MV-4-11 (cell line): ENCODE measurements at regions not wholly inside any gene's neighbourhood (a gene's known extent, or its start where the extent isn't known, plus 50 kb on each side); places are given as distances from the start of the nearest gene placed in this dataset.
"Not testable (repeated sequence)": the region's sequence is repeated elsewhere in the genome, so short reads cannot be mapped to it uniquely, and the experiment has no call there.

Experiments
- DNase-seq: peaks from one replicate; lab custom pipeline; 2025; lab: John Stamatoyannopoulos, UW

DNA sequence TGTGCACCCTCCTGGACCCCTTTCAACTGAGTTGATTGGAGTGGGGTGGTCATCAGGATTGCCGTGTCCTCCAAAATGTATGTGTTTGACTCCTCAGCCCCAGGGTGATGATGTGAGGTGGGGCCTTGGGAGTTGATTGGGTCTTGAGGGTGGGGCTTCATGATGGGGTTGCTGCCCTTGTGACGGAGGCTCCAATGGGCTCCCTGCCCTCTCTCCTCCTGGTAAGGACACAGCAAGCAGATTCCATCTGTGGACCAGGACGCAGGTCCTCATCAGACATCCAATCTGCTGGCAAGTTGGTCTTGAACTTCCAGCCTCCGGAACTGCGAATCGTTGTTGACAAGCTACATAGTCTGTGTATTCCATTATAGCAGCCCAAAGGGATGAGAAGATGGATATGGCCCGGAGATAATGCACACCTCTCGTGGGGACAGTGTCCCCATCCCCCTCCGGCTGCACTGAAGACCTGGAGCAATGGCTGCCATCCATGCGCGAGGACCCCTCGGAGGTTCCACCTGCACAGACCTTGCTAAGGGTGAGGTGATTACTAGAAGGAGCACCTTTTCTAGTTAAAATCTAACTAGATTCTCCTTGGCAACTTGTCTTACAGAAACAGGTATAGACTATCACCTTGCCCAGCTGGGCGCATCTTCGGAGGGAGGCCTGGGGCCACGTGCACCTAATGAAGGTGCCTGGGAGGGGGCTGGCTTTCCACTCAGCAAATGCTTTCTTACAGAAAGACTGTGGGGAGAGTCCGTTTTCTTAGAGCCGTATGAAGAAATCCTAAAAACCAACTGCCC, 75.7 kb upstream of the IRX4 start:
- DNase-seq: no peak

DNA sequence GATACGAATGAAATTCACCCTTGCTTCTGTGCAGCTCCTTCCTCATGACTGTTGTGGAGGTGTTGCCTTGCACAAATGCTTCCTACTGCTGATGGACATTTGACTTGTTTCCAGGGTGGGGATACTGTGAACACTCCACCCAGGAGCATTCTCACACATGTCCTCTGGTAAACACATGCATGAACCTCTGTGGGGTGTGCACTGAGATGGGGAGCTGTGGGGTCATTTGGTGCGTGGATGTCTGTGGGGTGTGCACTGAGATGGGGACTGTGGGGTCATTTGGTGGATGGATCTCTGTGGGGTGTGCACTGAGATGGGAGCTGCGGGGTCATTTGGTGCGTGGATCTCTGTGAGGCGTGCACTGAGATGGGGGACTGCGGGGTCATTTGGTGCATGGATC, 72.9 kb upstream of the IRX4 start:
- no peak for DNase-seq

DNA sequence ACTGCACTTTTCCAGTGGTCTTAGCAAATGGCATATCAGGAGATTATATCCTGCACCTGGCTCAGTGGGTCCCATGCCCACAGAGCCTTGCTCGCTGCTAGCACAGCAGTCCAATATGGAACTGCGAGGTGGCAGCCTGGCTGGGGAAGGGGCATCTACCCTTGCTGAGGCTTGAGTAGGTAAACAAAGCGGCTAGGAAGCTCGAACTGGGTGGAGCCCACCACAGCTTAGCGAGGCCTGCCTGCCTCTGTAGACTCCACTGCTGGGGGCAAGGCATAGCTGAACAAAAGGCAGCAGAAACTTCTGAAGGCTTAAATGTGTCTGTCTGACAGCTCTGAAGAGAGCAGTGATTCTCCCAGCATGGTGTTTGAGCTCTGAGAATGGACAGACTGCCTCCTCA, 71.0 kb upstream of the IRX4 start:
- not testable (repeated sequence) for DNase-seq

DNA sequence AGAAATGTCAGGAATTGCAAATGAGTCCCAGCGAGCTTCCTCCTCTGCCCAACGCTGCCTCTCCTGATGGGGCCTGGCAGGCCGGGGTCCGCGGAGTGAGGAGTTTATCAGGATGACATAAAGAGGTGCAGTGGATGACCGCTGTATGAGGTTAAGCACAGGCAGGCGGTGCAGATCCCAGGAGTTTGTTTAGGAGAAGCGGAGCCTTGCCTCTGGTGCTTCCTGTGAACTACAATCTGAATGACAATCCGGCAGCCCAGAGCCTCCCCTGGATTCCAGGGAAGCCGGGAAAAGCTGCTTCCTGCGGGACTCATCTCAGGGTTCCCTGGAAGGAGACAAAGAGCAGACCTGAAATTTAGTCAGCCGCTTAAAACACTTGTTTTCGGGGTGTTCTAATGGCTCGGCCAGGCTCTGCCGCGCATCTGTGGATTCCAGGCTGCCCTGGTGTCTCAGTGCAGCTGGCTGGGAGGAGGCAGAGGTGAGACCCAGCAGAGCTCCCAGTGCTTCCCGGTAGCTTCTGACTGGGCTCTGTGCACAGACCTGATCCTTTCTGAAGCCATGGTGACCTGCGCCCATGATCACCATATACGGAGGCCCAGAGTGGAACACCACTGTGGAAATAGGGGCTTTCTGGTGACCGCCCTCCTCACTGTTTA, 69.8 kb upstream of the IRX4 start:
- DNase-seq: no peak

DNA sequence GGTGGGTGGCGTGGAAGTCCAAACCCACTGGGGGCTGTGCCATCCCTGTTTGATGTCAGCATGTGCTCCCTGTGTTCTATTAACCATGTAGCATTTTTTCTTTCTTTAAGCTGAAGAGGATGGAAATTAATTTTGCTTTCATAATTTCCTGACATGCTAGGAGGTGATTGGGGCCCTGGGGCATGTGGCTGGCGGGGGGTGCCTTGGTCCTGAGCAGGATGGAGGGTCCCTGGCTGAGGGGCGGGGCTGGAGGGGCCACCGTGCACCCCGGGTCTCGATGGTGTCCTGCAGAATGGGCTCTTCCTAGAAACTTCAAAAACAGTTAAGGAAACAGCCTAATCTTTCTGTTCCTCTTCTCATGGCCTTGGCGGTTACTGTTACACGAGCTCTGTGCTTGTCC, 69.3 kb upstream of the IRX4 start:
- DNase-seq: peak; percentile 41

DNA sequence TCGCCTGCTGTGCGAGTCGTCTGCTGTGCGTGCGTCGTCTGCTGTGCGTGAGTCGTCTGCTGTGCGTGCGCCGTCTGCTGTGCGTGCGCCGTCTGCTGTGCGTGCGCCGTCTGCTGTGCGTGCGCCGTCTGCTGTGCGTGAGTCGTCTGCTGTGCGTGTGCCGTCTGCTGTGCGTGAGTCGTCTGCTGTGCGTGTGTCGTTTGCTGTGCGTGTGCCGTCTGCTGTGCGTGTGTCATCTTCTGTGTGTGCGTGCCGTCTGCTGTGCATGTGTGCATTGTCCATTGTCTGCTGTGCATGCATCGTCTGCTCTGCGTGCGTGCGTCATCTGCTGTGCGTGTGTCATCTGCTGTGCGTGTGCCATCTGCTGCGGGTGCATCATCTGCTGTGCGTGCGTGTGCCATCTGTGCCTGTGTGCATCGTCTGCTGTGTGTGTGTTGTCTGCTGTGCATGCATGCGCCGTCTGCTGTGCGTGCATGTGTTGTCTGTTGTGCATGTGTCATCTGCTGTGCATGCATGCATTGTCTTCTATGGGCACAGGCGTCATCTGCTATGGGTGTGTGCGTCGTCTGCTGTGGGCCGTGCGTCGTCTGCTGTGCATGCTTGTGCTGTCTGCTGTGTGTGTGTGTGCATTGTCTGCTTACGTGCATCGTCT, 68.6 kb upstream of the IRX4 start:
- DNase-seq: no peak

DNA sequence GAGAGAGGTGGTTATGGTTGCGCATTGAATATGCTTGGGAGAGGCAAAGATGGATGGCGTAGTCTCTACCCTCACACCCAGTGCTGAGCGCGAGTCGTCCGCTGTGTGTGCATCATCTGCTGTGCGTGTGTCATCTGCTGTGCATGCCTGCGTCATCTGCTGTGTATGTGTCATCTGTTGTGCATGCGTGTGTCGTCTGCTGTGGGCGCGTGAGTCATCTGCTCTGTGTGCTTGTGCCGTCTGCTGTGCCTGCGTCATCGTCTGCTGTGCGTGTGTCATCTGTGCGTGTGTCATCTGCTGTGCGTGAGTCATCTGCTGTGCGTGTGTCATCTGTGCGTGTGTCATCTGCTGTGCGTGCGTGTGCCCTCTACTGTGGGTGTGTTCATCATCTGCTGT, 68.0 kb upstream of the IRX4 start:
- DNase-seq: no peak

DNA sequence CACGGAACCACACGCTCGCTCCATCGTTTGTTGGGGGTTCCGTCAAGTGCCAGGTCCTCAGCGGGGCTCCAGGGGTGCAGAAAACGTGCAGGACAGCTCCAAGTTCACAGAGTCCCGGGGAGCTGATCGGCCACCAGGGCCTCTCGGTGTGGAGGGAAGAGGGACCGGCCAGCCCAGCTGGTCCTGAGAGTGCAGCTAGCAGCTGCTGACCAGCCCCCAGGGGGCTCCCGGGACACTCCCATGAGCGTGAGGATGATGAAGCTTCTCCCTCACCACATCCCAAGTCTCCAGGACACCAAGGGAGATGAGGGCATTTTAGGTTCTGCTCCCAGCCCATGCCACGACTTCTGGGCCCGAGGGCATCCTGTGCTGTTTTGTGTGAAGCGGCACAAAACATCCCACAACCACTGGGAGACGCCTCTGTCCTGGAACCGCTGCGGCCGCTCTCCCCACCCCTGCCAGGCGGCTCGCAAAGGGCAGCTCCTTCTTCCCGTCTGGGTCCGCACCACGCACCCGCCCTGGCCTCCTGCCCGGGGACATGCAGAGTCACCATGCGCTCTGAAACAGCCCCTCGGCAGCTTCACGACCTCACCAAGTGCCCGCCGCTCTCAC, 67.5 kb upstream of the IRX4 start:
- no peak for DNase-seq

DNA sequence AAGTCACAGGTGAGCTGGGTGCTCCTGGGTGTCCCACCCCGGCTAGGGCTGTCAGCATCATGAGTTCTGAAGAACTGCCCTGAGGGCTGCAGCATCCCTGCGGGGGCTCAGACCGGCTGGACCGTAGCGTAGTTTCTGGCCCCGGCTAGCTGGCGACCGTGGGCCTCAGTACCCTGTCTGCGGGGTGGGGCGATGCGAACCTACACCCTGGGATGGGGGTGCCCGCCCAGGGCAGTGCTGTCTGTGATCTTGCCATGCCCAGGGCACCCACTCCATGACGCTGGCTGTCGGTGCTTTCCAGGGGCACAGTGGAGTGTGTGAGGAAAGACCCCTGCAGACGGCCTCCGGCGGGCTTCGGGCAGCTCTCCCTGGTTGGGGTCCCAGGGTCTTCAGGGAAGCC, 66.5 kb upstream of the IRX4 start:
- no peak for DNase-seq

DNA sequence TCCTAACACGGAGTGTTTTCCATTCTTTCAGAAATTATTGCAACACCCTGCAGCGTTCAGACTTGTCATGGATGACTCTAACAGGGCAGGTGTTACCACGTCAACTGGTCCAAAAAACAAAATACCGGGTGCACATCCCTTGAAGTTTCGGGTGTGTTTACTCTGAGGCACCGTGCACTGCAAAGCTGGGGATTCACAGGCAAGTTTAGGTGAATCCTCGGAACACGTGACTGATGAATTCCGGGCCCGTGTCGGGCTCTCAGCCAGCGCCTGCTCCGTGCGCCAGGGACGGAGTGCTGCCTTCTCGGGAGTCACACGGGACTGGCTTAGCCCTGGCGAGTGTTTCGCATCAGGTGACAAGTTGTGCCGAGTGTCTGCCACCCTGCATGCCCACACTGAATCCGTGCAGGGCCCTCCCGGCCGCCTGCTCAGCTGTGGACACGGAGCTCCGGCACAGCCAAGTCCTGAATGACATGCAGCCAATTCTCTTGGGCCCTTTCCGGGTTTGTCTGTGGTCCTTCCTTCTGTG, 66.0 kb upstream of the IRX4 start:
- no peak for DNase-seq

DNA sequence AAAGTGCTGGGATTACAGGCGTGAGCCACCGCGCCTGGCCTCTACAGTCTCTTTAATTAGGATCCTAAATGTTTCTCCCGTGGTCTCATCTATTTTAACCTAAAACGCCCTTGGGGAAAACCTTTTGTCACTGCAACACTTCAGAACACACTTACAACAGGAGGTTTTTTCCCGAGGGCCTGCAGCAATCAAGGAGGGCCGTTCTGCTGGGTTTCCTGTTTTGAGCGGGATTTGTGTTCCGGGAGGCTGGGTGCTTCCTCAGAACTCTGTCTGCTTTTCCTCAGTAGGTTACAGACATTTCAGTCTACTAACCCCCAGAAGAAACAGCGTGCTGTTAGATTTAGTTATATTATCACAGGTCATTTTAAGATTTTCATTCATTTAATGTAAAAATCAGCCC, 65.4 kb upstream of the IRX4 start:
- no peak for DNase-seq

DNA sequence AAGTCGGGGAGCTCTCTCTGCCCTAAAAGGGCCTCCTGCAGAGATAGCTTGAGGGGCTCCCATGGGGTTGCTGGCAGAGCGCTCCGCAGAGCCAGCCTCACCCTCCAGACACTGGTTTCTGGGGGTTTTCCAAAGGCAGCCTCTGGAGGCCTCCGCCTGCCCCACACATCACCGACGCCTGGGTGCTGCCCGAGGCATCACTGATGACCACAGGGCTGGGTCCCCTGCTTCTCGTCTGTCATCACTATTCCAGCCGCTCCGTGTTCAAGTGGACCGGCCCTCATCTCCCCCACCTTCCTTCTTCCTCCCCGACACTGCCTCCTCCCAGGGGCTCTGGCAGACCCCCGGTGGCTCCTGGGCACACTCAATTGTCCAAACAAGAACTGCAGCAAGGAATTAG, 64.1 kb upstream of the IRX4 start:
- DNase-seq: no peak

DNA sequence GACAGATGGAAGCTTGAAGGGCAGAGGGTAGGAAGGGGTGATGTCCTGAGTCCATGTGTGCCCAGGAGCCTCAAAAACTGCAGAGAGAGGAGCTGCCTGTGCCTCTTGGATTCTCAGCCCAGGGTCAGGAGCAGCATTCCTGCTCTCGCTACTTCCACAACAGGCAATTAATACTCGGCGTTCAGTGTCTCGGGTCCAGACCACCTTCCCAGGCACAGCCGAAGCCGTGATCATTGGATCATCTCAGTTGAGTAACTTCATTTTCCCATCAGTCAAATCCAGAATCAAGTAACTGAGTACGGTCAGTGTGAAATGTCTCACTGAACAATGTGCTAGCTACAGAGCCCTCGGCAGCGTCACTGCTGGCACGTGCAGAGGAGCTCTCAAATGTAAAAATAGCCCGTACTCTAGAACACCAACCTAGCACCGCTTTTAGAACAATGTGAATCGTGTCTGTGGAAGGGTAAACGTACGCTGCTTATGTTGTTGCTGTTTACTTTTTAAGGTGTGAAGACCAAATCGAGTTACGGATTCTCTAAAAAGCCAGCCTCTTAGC, 63.5 kb upstream of the IRX4 start:
- no peak for DNase-seq

DNA sequence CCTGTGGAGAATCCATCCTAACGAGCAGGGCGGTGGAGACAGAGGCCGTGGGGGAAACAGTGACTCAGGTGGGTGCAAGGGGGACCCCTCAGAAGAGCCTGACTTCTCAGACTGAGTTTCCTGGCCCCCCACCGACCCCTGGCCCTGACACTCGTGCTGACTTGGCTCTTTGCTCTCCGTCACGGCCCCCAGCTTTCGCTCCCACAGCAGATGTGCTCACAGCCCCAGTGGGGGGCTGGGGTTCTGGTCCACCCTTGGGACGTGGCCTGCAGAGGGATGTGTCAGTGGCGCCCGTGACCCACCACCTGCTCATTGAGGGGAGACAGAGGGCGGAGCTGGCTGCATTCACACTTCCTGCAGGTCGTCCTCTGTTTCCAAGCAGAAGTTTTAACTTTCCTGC, 62.9 kb upstream of the IRX4 start:
- no peak for DNase-seq

DNA sequence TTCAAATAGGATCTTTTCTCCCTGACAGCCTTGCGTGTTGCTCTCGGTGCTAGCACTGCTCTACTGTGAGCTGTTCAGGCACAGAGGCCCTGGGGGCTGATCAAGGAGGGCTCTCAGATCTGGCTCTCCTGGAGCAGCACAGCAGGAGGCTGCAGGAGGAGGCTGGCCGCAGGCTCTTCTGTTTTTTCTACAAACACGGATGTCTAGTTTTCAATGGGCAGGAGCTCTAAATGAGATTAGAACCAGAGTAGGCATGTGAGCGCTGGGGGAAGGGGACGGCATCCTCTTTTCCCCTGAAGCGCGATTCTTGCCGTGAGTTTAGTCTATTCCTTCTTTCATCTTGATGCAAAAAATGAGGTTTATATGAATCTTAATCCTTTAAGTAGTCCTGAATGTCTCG, 61.7 kb upstream of the IRX4 start:
- no peak for DNase-seq

DNA sequence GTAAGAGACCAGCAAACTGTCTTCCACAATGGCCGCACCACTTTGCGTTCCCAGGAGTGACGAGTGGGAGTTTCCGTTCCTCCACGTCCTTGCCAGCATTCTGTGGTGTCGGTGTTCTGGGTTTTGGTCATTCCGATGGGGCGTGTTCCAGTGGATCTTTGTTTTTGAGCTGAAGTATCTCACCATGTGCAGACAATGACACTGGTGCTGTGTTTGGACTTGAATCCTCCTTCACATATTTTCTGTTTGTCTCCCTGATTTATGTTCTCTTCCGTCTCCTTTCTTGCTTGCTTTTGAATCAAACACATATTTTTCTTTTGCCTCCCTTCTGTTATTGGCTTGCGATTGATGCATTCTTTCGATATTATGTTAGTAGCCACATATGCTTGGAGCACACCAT, 60.8 kb upstream of the IRX4 start:
- no peak for DNase-seq

DNA sequence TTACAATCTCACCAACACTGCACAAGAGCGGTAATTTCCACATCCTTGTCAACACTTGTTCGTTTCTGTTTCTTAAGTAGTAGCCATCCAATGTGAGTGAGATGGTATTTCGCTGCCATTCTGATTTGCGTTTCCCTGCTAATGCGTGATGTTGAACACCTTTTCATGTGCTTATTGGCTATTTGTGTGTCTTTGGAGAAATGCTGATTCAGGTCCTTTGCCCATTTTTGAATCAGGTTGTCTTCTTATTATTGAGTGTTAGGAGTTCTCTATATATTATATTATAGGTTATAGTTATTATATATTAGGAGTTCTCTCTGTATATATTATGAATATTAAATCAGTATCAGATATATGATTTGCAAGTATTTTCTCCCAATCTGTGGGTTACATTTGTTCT, 59.9 kb upstream of the IRX4 start:
- no peak for DNase-seq

DNA sequence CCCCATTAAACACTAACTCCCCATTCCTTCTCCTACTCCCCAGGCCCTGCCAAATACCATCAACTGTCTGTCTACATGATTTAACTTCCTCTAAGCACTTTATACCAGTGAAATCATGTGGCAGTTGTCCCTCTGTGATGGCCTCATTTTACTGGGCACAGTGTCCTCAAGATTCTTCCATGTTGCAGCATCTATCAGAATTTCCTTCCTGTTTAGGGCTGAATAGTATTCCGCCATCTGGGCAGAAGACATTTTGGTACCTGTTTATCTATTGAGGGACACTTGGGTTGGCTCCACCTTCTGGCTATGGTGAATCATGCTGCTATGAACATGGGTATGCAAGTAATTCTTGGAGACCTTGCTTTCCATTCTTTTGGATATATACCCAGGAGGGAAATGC, 59.4 kb upstream of the IRX4 start:
- no peak for DNase-seq

DNA sequence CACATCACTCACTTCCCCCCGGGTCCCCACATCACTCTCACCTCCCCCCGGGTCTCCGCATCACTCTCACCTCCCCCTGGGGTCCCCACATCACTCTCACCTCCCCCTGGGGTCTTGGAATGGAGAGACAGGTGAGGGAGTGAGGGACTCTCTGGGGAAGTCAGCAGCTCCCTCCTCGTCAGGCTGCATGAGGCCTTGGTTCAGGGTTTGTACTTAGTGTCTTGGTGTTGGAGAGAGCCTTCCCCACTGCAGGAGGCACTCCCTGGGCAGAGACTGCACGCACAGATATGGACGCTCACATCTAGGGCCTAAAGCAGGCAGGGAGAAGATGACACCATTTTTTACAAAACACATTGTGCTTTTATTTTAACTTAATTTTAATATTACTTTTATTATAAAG, 56.5 kb upstream of the IRX4 start:
- no peak for DNase-seq

DNA sequence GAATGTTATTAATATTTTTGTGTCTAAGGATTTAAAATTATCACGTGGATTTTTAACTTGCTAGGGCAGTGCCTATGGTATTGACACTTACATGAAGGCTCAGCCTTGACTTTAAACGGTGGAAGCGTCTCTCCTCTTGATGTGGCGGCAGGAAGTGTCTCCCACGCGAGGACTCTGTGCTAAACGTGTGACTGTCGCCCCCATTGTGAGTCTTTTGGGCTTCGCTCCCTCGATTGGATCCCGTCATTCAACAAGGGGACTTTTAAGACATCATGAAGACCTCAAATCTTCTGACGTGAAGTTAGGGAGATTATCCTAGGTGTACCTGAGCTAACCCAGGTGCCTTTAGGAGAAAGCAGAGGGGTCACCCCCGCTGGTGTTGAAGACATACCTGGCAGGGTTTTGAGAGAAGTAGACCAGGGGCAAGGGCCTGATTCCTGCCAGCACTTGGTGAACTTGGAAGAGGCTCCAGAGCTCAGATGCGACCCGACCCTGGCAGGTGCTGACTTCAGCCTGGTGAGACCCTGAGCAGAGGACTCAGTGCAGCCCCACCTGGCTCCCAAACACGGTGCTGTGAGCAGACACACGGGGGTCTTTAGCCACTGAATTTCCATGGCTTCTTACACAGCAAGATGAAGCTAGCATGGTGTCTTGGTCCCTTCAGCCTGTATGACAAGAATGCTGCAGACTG, 55.7 kb upstream of the IRX4 start:
- DNase-seq: no peak

DNA sequence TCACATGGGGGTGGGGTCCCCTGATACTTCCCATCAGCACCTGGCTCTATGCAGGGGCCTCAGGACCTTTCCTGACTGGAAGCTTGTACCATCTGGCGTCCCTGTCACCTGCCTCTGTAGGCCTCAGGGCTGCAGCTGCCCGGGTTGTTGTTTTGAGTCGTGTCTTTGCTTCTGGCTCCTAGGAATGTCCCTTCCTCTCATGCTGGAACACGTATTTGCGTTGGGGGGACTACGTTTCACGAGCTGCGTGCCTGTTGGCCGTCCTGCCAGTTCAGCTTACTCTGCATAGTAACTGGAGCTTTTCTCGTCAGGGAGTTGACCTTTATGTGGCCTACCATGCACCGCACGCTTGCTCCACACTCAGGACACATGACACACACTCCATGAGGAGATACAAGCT, 54.9 kb upstream of the IRX4 start:
- DNase-seq: no peak

DNA sequence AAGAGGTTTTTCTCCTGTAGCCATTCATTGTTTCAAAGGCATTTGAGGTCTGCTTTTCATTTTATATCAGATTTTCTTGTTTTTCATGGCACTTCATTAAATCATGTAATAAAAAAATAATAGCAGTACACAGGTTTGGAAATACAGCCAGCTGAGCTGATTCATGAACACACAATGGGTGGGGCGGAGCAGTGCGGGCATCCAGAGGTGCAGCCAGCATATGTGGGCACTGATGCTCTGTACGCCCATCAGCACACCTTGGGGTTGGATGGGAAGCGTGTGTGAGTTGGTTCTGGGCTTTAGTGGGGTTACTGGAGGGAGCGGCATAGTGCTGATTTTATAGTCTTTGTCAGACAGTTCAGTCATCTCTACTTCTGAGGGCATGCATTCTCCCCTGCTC, 54.2 kb upstream of the IRX4 start:
- no peak for DNase-seq
